HCT116 (cell line): ENCODE measurements at regions not wholly inside any gene's neighbourhood (a gene's known extent, or its start where the extent isn't known, plus 50 kb on each side); places are given as distances from the start of the nearest gene placed in this dataset.

Source experiments
- EZH2 ChIP-seq: fragments of 200-600 bp; sonication (generic); IDR thresholded peaks from 2 replicates; pipeline ENCODE4 v1.6.1; 2017; ENCODE audit warnings: antibody characterized with exemption, mixed run types
- FOSL1 ChIP-seq: IDR thresholded peaks from 2 replicates; pipeline ENCODE4 v1.6.1; 2012; ENCODE audit warnings: low read depth
- JUND ChIP-seq: IDR thresholded peaks from 2 replicates; pipeline ENCODE4 v1.6.1; 2012
- POLR2A ChIP-seq: IDR thresholded peaks from 2 replicates; pipeline ENCODE4 v1.7.0; 2011; ENCODE audit warnings: borderline replicate concordance; ENCODE audit not compliant: insufficient read depth, insufficient read length; ENCODE audit errors: extremely low read depth
- POLR2AphosphoS5 ChIP-seq: IDR thresholded peaks from 2 replicates; pipeline ENCODE4 v1.6.1; 2011; ENCODE audit warnings: mild to moderate bottlenecking, low read depth, low read length, moderate library complexity
- RAD21 ChIP-seq: IDR thresholded peaks from 2 replicates; pipeline ENCODE4 v1.6.1; 2012; ENCODE audit warnings: low read depth, mild to moderate bottlenecking
- YY1 ChIP-seq: IDR thresholded peaks from 2 replicates; pipeline ENCODE4 v1.6.1; 2011; ENCODE audit warnings: low read length, low read depth, moderate library complexity, mild to moderate bottlenecking; ENCODE audit not compliant: insufficient replicate concordance; ENCODE audit errors: extremely low read depth
- ZNF274 ChIP-seq: fragments of 200-500 bp; sonication (Bioruptor generic); IDR thresholded peaks from 2 replicates; pipeline ENCODE4 v1.6.1; 2014; ENCODE audit warnings: mild to moderate bottlenecking, low read depth, low read length, inconsistent platforms
- TF ChIP-seq, protein P1 (sequence below), 3 experiments: fragments of 200-600 bp in 1 of 3; sonication (generic) in 1 of 3; IDR thresholded peaks in 2 of 3; conservative IDR thresholded peaks in 1 of 3; 2 replicates each; pipeline ENCODE4 v1.5.1; 2012 to 2017; ENCODE audit warnings: low read depth in 2 of 3, low read length in 2 of 3, antibody characterized with exemption in 1 of 3, borderline replicate concordance in 1 of 3, control low read depth in 1 of 3, mild to moderate bottlenecking in 1 of 3, mixed read lengths in 1 of 3, mixed run types in 1 of 3, moderate library complexity in 1 of 3; ENCODE audit not compliant: insufficient read depth in 1 of 3
- TF ChIP-seq, protein P2 (sequence below): IDR thresholded peaks from 2 replicates; pipeline ENCODE4 v1.6.1; 2012
- TF ChIP-seq, protein P3 (sequence below): IDR thresholded peaks from 2 replicates; pipeline ENCODE4 v1.6.1; 2012
- TF ChIP-seq, protein P4 (sequence below): IDR thresholded peaks from 2 replicates; pipeline ENCODE4 v1.6.1; 2012; ENCODE audit warnings: low read depth

DNA sequence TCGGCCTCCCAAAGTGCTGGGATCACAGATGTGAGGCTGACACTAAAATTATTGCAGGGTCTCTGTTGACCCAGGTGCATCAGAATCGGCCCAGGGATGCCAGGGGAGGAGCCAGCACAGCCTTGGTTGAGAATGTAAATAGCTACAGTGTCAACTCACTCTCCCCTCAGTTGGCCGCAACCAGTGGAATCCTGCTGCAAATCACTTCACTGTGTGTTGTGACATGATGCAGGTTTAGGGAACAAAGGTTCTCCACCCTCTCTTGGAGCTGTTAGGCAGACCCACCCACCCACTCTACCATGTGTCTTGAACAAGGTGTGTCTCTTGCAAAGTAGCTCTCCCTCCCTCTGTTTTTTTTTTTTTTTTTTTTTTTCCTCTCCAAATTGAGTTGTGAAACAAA is 60.5 kb upstream of the SOD1 start:
- TF ChIP-seq, protein P1, sequence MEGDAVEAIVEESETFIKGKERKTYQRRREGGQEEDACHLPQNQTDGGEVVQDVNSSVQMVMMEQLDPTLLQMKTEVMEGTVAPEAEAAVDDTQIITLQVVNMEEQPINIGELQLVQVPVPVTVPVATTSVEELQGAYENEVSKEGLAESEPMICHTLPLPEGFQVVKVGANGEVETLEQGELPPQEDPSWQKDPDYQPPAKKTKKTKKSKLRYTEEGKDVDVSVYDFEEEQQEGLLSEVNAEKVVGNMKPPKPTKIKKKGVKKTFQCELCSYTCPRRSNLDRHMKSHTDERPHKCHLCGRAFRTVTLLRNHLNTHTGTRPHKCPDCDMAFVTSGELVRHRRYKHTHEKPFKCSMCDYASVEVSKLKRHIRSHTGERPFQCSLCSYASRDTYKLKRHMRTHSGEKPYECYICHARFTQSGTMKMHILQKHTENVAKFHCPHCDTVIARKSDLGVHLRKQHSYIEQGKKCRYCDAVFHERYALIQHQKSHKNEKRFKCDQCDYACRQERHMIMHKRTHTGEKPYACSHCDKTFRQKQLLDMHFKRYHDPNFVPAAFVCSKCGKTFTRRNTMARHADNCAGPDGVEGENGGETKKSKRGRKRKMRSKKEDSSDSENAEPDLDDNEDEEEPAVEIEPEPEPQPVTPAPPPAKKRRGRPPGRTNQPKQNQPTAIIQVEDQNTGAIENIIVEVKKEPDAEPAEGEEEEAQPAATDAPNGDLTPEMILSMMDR (IDR thresholded peaks at IDR 0.05 in 2 of 3, conservative IDR thresholded peaks at IDR 0.05 in 1 of 3; ENCODE audit: borderline replicate concordance in 1 of 3, insufficient read depth in 1 of 3, low read depth in 2 of 3, low read length in 2 of 3) = no peak
- TF ChIP-seq EZH2 = no peak
- no peak for TF ChIP-seq FOSL1
- TF ChIP-seq JUND = no peak
- TF ChIP-seq, protein P2, sequence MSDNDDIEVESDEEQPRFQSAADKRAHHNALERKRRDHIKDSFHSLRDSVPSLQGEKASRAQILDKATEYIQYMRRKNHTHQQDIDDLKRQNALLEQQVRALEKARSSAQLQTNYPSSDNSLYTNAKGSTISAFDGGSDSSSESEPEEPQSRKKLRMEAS = no peak
- TF ChIP-seq, protein P3, sequence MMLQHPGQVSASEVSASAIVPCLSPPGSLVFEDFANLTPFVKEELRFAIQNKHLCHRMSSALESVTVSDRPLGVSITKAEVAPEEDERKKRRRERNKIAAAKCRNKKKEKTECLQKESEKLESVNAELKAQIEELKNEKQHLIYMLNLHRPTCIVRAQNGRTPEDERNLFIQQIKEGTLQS = no peak
- no peak for TF ChIP-seq POLR2AphosphoS5
- no peak for TF ChIP-seq ZNF274
- TF ChIP-seq POLR2A = no peak
- TF ChIP-seq, protein P4, sequence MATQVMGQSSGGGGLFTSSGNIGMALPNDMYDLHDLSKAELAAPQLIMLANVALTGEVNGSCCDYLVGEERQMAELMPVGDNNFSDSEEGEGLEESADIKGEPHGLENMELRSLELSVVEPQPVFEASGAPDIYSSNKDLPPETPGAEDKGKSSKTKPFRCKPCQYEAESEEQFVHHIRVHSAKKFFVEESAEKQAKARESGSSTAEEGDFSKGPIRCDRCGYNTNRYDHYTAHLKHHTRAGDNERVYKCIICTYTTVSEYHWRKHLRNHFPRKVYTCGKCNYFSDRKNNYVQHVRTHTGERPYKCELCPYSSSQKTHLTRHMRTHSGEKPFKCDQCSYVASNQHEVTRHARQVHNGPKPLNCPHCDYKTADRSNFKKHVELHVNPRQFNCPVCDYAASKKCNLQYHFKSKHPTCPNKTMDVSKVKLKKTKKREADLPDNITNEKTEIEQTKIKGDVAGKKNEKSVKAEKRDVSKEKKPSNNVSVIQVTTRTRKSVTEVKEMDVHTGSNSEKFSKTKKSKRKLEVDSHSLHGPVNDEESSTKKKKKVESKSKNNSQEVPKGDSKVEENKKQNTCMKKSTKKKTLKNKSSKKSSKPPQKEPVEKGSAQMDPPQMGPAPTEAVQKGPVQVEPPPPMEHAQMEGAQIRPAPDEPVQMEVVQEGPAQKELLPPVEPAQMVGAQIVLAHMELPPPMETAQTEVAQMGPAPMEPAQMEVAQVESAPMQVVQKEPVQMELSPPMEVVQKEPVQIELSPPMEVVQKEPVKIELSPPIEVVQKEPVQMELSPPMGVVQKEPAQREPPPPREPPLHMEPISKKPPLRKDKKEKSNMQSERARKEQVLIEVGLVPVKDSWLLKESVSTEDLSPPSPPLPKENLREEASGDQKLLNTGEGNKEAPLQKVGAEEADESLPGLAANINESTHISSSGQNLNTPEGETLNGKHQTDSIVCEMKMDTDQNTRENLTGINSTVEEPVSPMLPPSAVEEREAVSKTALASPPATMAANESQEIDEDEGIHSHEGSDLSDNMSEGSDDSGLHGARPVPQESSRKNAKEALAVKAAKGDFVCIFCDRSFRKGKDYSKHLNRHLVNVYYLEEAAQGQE = no peak
- no peak for TF ChIP-seq RAD21
- TF ChIP-seq YY1 = no peak
